ENCODE measurements at regions not wholly inside any gene's neighbourhood (a gene's known extent, or its start where the extent isn't known, plus 50 kb on each side); places are given as distances from the start of the nearest gene placed in this dataset.
"Not testable (repeated sequence)": the region's sequence is repeated elsewhere in the genome, so short reads cannot be mapped to it uniquely, and the experiment has no call there.

DNA sequence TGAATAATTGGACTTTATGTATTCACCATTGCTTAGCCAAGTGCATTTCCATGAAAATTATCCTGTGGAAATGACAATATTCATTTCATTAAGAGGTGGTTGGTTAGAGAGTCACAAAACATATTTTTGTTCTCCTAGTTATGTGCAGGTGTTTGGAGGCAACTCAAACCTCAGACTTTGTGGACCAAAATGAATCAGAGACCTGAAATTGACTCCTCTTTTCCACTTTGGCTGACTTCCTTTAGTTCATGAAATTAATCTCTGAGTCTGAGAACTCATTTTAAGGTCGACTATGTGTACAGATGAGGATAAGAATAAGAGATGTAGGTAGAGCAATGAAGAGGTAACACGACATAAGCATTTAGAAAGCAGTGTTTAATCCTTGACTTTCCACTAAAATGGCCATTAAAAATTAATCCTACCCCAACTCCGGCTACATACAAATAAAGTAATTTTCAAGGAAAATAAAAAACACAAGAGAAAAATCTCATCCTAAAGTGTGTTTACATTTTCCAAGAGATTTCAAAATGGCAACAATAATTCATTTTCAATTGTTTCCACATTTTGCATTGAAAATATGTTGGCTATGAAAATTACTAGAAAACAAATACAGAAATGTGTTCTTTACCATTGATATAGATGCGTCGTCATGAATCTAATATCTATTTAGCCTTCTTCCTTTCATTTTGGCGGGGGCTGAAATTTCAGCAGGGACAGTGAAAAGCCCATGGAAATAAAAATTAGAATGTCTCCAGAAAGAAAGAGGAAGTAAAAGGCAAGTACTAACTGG, 185.4 kb upstream of the CSNK1A1L start:
- DNase-seq: no peak

DNA sequence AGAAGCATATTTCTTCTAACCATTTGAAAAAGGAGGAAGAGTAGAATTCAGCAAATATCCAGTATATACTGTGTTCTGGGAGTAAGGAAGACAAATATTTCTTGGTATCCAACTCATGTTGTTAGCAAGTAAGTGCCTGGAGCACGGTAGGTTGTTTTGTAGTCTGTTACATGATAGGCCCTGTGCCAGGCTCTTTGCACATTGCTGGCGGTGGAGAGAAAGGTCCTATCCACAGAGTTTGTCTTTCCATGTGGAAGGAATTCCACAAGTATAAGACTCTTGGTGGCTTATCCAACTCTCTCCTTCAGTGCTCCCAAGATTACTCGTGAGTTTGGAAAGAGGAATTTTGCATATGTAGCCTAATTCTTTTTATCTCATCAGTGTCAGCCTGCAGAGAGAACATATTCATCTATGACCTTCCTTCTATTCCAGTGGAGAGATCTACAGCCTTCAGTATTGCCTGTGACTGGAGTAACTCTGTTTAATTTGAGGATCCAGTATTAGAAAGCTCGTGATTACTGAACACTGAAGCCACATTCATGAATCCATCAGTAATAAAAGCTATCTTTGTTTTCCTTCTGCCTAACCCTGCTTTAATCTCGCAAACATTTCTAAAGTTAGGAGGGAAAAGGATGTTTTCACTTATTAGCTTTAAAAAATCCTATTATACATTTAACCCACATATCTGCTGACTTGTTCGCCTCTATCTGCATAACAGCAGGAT, 183.9 kb upstream of the CSNK1A1L start:
- no peak for DNase-seq

DNA sequence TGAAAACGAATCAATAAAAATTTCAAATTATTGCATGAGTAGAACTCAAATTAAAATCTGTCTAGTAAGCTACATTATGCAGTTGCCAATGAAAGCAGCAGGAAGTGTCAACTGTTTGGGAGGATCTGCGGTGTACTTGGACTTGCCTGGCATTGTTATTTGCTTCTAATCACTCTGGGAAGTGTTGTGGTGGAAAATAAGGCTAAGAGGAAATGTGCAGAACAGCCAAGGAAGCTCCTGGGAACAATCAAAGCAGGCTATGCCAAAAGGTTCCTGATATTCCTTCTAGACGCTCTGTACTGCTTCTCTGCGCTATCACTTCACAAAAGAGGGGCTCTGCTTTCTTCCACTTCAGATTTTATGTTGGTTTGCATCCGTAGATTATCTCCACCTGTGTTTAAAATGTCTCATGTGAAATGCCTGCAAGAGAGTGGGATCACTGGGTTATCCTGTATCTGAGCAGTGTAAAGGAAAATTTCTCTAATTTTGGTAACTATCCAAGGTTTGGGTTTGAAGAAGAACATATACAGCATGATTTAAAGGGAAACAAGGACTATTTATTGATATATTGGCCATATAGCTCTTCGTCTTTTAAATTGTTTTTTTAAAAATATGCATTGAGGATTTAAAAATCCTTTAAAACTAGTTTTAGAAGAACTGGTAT, 182.7 kb upstream of the CSNK1A1L start:
- DNase-seq: no peak

DNA sequence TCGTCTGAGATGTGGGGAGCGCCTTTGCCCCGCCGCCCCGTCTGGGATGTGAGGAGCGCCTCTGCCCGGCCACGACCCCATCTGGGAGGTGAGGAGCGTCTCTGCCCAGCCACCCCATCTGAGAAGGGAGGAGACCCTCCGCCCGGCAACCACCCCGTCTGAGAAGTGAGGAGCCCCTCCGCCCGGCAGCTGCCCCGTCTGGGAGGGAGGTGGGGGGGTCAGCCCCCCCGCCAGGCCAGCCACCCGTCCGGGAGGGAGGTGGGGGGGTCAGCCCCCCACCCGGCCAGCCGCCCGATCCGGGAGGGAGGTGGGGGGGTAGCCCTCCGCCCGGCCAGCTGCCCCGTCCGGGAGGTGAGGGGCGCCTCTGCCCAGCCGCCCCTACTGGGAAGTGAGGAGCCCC, 174.8 kb upstream of the CSNK1A1L start:
- not testable (repeated sequence) for DNase-seq

DNA sequence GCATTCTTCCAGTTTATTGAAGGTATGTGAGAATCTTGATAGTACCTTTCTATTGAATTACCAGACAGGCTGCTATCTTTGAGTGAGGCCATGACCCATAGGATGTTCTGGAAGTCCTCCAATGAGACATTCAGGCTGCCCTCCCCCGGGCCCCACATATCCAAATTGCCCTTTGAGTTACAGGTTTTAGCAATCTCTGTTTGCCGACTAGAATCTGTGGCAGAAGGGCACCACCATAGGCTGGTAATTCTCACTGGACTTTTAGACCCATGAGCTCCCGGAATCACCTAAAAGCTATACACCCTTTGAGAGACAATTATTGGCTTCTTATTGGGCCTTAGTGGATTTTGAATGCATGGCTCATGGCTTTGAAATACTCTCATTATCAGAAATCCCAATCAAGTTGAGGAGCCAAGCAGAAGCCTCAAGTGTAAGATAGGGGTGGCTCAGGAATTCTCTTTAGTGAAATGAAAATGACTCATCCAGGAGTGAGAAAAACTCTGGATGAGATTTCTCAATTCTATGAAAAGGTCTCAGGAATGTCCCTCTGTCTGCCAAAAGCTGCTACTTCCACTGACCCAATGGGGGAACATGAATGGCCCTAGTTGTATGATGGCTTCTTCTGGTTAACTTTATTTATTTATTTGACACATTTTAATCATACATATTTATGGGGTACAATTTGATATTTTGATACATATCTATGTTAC, 172.1 kb upstream of the CSNK1A1L start:
- DNase-seq: peak; percentile 77

DNA sequence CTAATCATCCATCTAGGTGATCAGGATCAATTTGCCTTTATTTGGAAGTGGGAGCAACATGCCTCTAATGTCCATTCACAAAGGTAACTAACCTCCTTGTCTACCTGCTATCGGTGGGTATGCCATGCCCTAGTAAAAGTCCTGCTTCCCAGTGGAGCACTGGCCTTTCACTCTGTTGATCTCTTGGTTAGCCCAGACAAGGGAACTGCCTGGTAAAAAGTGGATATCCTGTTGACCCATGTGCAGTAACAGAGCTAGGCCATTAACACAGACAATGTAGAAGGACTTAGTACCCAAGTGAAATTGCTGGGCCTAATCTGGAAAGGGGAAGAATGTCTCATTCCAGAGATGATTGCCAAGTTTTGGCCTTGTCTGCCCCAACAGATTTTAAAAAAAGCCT, 171.5 kb upstream of the CSNK1A1L start:
- peak; percentile 9 for DNase-seq

DNA sequence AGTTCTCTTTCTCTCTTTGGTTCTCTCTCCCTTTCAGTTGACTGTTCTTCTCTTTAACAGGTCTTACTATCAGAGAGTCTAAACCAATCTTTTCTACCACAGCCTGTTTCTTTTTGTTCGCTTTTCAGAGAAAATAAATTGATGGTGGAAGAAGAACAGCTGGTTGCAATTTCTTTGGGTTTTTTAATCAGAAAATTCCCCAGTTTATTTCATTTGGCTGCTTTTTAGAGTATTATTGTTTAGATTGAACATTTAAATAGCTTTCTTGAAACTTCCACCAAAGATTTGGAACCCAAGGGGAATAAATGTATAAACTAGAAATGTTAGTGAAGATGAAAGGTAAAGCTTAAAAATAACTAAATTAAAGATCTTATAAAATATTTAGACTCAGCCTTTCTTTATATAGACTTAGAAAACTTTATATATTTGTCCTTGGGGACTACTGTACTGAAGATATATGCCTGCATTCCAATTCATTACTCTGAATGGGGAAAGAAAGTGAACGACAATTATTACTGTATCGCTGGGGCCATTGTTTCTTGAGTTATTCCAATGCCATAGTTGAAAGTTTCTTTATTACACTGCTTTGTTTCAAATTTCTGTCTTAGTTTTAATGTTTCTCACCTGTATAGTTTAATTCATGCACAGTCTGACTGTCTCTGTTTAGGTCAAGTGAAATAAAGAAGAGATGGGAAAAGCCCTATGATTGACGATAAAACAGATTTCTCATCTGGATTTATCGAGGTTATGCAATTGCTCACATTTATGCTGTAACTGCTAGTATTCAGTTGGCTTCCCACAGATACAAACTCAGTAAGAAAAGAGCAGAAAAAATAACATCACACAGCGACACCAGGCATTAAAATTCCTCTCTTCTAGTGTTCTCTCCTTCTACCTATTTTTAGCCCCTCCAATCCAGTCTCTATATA, 169.4 kb upstream of the CSNK1A1L start:
- no peak for DNase-seq

DNA sequence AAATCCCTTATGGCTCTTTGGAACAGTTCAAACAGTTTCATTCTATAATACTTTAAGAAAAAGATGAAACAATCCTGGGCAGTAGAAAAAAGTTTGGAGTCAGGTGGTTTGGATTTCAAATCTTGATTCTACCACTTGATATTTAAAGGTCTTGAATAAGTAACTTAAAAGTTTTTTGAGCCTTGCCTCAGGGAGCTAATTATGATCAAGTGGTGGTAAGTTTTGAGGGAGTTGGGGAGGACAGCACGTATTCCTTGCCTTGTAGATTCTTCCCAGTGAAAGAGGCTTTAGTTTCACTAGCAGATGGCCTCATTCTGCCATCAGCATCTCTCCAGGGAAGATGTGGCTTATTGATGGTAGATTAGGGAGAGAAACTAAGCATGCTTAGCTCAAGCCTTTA, 168.4 kb upstream of the CSNK1A1L start:
- no peak for DNase-seq

DNA sequence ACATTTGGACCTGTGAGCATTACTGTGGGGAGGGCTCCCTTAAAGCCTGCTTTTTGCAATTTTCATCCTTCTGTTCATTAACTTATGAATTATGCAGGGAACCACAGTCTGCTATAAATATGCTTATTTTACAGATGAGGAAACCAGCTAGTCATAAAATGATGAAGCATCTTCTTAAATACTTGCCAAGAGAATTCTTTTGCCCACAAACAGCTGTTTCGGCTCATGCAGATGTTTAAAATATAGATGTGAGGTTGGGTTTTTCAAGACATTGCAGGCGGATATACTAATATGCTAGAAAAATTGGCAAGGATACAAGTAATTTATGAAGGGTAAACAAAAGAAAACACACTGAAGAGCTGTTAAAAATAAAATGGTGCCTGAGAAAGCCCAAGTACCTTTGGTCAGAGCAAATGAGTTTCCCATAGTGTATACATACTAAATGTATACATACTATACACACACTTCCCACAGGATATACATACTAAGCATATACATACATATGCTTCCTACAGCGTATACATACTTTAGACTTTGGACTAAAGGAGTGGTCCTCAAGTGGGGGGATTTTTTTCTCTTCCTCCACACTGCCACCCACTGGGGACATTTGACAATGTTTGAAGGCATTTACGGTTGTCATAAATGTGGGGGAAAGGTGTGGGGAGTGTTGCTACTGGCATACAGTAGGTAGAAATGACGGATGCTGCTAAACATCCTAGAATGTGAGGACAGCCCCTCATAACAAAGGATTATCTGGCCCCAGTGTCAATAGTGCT, 164.9 kb upstream of the CSNK1A1L start:
- peak; percentile 6 for DNase-seq

DNA sequence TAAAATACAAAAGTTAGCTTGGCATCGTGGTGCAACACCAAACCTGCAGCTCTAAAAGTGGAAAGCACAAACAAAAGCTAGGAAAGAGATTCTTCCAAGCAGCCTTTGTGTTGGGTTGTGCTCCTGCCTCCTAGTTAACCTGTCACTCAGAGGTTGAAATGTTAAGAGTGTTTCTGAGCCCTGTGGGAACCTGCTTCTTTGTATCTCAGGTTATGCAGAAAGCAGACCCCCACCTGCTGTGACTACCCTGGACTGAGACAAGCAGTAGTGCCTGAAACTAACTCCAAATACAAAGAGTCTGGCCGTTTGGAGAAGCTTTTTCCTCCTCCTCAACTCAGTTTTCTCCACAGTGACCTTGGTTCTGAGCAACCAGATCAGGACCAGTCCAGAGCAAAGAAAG, 158.4 kb upstream of the CSNK1A1L start:
- DNase-seq: no peak

DNA sequence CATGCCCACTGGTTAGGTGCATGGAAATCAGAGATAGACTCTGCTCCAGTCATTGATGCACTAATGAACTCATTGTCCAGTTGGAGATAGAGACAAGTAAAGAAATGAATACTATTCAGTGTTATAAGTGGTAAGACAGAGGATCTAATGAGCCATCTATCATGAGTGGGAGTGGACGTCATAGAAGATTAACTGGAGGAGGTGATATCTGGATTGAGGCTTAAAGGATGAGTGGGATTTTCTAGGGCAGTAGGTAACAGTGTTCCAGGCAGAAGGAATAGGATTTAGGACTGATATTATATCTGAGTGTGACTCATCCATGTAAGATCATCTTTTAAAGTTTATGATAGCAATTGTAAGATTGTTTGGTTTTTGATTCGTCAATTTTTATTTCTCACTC, 152.2 kb upstream of the CSNK1A1L start:
- DNase-seq: no peak

DNA sequence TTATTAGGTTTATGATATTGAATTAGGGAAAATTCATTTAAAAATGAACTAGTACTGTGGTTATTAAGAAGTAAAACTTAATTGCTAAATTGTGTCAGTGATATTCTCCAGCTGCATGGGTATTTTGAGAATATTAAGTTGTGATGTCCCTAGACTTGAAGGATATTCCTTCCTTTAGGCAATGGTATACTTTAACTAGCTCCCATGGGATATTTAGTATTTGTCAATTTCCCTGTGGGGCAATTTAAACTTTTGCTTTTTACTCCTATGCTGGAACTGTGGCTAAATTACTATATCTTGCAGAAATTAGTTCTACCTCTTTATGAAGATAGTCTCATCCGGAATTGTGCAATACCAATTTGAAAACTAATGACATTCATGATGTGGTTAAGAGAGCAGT, 151.6 kb upstream of the CSNK1A1L start:
- no peak for DNase-seq

DNA sequence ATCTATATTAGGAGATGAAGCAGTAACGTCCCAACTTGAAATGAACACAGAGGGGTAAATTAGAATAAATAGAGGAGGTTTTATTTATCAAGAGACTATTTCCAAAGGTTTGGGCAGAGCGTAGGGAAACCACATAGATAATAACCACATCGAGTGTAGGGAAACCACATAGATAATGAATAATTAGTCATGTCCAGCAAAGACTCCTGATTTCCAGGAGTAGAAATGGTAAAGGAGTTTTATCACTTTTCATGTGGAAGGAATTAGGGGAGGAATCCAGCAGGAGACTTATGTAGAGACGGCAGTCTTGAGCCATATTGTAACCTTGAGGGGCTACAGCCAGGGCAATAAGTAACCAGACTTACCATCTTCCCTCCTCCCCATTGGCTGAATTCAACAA, 136.3 kb upstream of the CSNK1A1L start:
- DNase-seq: peak; percentile 13

DNA sequence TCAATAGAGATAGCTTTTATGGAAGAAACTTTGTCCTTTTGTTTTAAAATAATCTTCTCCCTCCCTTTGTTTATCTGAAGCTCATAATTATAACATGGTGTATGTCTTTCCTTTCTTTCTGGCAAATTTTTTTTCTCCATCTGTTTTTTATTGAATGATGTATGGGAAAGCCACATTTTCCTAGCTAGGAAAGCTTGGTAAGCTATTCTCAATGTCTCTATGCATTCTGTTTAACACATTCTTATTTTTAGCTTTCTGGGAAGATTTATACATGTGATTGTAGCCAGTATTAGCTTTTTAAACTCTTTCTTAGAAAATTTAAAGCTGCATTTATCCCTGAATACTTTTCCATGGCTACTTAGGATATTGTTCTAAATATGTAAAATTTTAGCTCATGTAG, 124.9 kb upstream of the CSNK1A1L start:
- DNase-seq: peak; percentile 5

DNA sequence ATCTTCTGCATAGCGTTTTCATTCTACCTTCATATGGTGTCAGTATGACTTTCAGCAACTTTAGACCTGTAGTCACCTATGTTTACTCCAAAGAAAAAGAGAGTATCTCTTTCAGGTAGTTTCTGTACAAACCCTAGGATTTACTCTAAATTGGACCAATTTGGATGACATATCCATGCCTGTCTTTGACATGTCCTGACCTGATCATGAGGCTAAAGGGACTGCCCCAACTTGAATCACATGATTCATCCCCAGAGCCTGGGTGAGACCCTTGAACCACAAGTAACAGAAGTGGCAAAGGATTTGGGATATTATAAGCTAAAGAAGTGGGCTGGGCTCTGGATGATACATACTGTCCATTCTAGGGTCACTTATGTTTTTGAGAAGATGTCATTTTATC, 124.5 kb upstream of the CSNK1A1L start:
- DNase-seq: no peak

DNA sequence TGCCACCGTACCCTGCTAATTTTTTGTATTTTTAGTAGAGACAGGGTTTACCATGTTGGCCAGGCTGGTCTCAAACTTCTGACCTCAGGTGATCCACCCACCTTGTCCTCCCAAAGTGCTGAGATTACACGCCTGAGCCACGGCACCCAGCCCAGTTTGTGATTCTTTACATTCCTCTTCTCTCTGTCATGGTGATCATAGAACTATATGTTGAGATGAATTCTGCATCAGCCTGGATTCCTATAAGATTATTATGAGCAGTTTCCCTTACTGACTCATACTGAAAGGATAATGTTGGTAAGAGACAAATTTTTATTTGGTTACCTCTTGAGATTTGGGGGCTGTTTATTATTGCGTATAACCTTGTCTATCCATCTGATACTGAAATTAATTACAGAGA, 121.5 kb upstream of the CSNK1A1L start:
- DNase-seq: peak; percentile 88

DNA sequence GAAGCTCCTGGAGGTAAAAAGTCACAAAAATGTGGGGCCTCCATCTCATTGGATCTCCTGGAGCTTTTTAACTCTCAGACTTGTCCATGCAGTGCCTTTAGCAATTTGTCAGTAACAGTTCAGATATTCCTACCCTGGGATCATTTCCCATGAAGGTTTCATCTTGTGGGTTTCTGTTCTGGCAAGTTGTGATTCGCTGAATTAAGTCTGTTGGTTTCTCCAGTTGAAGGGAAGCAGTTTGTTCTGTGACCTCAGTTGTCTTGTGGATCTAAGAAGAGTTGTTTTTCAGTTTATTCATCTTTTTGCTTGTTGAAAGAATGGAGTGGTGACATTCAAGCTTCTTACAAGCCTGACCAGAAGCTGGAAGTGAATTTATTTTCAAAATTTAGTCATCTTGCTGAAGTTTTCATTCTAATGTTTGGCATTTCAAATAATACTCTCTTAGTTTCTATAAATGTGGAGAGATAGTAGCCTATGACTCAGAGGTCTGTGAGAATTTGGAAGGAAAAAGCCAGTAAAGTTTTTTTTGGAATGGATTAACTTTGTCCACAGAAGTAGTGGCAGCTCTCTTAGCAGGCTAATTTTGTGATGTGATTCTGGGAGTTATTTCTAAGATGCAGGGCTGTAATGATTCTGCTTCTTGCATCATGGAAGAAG, 120.1 kb upstream of the CSNK1A1L start:
- peak; percentile 73 for DNase-seq

DNA sequence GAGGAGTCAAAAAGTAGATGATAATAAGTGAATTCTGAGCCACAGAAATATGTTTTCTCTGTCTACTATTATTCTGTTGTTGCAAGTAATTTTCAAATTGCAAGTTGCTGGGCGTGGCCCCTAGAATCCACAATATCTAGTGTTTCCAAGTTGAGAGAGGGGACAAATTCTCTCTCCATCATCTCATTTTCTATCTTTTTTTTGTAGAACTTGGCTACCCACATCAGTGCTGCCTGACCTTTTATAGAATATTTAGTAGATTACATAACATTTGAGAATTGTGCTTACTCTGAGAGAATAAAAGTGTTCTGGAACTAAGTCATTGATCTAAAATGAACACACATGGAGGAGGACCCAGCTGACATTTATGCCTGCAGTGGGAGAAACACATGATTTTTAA, 110.9 kb upstream of the CSNK1A1L start:
- DNase-seq: no peak

DNA sequence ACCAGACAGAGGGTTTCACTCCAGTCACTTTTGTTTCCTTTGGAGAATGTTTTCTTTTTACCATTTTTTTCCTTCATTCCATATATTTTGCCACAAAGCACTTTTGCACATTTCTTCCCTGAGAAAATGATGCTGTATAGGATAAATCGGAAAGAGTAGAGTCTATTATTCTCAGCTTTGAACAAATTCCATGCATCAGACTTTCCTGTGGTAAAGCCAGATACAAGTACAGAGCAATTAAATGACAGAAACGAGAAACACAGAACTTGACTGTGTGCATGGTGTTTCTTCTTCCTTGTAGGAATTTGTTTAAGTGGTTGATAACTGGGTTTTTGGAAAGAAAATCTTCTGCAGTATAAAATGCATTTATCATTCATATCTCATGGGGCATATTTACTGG, 107.4 kb upstream of the CSNK1A1L start:
- DNase-seq: no peak

DNA sequence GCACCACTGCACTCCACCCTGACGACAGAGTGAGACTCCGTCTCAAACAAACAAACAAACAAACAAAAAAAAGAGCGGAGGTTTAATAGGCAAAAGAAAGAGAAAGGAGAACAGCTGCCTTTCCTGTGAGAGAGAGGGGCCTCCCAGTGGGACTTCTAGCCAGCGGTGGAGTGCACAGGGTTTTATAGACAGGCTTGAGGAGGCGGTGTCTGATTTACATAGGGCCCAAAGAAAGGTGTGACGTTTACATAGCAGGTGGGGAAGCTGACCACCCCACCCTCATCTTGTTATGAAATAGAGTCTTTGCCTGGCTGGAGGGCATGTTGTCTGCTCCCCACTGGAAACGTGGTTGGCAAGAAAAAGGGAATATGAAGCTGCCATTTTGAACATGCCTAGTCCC, 106.0 kb upstream of the CSNK1A1L start:
- no peak for DNase-seq
